HG03432 (cell line): ENCODE measurements at regions not wholly inside any gene's neighbourhood (a gene's known extent, or its start where the extent isn't known, plus 50 kb on each side); places are given as distances from the start of the nearest gene placed in this dataset.
"Not testable (repeated sequence)": the region's sequence is repeated elsewhere in the genome, so short reads cannot be mapped to it uniquely, and the experiment has no call there.

Experiments
- ATAC-seq: cut with Tn5 transposase; IDR thresholded peaks from one replicate; pipeline ENCODE4 v1.9.1; 2021; ENCODE audit warnings: mild to moderate bottlenecking, moderate library complexity; ENCODE audit not compliant: unreplicated experiment

DNA sequence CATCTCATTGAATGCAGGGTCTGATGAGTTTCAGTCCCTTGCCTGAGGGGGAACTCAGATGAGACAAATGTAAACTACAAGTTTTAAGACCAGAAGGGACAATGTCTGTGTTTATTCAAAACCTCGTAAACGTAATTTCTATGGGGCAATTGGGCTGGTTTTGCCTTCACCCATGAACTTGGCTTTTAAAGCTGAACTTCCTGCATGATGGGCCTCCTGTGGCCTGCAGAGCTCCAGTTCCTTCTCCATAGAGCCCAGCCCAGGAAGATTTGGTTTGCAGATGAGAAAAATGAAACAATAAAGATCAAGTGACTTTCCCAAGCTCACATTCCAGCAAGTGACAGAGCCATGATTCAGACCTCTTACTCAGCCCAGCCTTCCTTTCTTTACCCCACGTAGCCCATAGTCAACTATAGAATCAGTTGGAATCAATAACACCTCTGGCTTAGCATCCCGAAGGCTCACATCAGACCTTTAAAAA is 612.3 kb downstream of the UTRN start:
- ATAC-seq, result no peak

DNA sequence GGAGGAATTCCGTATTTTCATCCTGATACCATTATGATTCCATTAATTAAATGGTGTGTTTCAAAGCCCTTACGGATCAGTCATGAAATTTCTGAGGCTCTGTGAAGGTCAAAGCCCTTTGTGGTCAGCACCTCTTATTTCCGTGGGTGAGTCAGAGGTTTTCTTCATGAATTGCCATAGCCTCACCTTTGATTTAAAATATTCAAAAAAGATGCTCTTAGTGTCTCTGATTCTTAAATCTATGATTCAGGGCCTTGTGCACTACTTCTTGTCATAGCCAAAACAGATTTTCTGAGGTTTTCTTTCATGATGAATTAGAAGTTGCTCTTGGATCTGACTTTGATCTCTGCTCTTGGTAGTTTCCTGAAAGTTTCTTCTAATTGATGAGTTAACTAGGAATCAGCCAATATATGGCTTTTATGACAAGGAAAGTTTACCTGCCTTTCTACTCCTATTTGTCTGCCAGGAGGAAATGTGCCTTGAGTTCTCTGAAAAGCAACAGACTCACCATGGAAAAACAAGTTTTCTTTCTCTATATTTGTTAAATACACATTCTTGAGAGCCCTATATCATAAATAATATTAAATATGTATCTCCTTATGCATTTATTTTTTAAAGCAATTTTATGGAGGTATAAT is 613.0 kb downstream of the UTRN start:
- no peak for ATAC-seq

DNA sequence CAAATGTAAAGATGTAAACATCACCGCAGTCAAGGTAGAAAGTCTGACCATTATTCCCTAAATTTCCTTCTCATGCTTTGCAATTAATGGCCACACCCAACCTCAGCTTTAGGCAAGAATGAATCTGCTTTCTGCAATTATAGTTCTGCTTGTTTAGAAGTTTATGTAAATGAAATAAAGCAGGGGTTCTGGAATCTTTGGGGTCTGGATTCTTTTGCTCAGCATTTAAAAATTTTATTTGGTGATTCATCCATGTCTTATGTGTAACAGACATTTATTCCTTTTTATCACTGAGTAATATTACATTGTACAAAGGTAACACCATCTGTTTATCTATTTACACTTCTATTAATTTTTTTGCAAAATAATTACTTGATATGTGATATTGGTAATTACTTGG is 613.6 kb downstream of the UTRN start:
- no peak for ATAC-seq

DNA sequence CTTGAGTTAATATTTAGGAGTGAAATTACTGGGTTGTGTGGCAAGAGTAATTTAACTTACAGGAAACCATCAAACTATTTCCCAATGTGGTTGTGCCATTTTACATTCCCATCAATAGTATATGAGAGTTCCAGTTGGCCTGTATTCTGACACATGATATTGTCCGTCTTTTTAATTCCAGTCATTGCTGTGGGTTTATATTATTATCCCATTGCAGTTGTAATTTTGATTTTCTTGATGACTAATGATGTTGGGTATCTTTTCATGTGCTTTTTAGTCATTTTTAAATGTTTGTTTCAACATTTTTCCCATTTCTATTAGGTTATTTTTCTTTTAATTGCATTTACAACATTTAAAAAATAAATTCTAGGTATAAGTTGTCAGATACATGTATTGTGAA is 614.0 kb downstream of the UTRN start:
- no peak for ATAC-seq

DNA sequence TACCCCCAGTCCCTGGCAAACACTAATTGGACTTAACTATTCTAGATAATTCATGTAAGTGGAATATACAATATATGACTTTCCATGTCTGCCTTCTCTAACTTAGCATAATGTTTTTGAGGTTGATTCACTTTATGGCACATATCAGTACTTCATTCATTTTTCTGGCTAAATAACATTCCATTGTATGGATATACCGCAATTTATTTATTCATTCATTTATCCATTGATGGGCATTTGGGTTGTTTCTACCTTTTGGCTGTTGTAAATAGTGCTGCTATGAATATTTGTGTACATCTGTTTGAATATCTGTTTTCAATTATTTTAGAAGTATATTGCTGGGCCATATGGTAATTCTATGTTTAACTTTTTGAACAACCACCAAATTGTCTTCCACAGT is 616.3 kb downstream of the UTRN start:
- no peak for ATAC-seq

DNA sequence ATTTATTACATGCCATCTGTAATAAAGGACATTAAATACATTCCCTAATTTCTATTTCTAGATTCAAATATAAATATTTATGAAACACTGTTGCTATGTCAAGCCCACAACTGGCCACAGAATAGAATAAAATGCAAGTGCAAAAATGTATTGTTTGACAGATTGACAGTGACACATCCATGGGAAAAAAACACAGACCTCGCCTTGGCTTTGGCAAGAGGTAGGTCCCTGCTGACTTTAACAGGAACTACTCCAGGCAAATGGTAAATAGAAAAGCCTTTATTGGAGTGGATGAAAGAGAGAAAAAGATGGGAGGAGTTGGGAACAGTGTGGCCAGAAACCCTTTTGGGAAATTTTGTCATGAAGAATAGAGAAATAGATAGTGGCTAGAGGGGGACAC is 622.9 kb downstream of the UTRN start:
- no peak for ATAC-seq

DNA sequence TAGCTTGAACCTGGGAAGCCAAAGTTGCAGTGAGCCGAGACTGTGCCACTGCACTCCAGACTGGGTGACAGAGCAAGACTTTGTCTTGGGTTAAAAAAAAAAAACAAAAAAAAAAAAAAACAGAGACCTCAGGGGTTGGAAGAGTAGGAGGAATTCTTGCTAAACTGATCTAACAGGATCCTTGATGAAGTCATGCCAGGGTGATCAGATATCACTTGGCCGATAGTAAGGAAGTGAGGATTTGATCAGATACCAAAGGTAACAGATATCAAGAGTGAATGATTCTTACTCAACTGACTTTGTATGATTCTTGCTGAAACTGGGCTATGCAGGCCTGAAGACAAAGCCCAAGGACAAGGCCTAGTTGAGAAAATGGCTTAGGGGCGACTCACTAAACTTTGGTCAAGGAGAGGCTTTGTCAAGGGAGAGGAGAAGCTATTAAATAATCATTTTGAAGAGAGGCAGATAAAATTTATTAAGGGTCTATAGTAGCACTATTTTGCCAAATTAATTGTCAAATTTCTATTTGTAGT is 624.7 kb downstream of the UTRN start:
- no peak for ATAC-seq

DNA sequence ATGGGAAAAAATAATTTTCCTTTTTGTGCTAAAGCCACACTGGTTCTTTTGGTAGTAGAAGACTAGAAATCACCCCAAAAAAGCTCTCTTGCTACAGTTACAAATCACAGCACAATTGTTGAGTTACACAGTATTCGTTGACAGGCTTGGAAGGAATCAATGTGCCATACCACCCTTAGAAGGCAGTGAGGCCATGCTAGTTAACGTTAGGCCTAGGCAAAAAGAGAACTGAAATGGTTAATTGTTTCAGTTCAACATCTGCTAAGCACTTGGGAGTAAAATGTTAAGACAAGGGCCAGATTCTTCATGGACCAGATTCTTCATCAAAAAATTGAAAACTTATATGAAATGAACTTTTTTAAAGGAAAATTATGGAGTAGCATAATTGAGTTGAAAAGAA is 626.2 kb downstream of the UTRN start:
- ATAC-seq, result no peak

DNA sequence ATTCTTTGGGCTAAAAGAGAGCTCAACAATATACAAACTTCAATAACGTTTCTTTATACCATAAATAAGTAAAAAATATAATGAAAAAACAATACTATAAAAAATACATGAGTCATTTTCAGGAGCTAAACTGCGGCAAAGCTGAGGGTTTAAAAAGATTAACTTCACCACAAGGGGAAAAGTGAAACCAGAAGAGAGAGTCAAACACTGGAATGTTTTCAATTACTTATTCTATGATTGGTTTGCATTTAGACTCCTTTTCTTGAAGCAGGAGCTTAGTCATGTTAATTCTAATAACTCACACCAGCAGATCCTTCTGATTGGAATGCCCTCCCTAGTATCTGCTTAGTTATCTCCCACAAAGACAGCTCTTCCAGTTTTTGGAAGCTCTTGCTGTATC is 627.3 kb downstream of the UTRN start:
- ATAC-seq, result no peak

DNA sequence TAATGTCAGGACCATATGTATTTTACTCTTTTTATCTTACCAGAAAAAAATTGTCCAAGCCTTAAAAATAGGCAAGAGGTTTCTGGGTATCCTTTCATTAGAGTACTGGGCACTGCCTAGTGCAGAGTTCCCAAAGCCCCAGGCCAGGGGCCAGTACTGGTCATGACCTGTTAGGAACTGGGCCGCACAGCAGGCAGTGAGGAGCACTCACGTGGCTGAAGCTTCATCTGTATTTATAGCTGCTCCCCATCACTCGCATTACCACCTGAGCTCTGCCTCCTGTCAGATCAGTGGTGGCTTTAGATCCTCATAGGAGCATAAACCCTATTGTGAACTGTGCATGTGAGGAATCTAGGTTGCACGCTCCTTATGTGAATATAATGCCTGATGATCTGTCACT is 632.9 kb downstream of the UTRN start:
- ATAC-seq, result no peak

DNA sequence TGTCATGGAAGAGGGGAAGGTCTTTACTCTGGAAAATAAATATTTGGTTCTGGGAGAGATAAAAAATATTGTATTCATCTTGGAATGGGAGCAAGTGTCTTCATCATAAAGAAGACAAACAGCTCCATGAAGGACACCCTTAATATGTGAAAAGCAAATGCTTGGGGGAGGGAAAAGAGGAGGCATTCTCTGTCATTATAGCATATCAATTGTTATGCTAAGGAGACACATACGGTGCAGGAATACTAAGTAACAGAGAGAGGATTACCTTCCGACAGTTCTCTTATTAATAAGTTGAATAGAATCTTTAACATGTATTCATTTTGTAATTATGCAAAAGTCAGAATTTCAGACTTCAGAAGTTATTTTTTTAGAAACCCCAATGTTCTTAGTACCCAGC is 634.4 kb downstream of the UTRN start:
- no peak for ATAC-seq

DNA sequence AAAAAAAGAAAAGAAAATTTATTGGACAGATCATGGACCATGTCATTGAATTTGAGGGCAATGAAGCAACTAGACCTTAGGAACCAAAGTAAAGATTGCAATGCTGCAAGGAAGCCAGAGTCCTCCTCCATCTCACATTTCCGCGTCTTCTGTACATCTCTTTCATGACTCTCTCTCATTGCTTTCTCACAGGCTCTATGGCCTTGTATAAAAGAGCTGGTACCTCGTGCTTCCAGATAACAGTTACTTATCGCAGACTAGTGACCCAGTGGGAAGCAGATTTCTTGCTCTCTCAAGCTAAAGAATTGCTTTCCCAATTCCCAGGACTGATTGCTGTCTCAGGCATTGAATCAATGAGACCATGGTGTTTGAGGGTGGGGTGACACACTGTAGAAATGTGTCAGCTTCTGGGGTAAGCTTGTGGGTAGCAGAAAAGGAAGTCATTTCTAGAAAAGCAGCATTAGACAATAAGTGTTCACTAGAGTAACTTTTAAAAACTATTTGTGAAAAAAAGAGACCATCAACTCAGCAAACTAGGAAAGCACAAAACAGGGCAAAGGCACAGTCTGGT is 635.3 kb downstream of the UTRN start:
- ATAC-seq, result no peak

DNA sequence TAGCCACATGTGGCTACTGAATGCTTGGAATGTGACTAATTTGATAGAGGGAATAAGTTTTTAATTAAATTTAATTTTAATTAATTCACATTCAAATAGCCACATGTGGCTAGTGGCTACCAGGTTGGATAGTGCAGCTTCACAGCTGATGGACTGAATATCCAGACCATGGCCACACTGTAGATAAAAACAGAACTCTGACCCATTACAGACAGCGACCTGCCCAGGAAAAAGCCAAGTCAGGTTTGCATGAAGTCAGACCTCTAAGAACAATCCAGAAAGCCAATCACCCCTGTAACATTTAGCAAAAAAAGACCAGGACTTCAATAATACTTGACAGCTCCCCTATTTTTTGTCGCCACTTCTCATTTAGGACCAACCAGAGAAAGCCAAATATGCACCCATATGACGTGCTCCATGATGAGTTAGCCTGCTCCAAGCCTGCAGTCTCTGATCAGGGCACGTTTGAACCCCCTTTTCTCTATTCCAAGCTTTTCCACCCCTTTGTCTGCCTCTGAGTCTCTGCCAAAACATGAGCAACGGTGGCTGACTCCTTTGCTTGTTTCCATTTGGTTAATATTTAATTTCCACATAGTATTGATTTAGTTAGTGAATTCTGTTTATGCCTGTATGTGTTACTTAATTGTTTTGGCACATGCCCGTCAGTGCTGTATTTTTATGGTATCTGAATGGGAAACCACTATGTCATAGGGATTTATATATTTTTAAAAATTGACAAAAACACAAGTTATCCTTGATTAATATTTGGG is 636.3 kb downstream of the UTRN start:
- no peak for ATAC-seq

DNA sequence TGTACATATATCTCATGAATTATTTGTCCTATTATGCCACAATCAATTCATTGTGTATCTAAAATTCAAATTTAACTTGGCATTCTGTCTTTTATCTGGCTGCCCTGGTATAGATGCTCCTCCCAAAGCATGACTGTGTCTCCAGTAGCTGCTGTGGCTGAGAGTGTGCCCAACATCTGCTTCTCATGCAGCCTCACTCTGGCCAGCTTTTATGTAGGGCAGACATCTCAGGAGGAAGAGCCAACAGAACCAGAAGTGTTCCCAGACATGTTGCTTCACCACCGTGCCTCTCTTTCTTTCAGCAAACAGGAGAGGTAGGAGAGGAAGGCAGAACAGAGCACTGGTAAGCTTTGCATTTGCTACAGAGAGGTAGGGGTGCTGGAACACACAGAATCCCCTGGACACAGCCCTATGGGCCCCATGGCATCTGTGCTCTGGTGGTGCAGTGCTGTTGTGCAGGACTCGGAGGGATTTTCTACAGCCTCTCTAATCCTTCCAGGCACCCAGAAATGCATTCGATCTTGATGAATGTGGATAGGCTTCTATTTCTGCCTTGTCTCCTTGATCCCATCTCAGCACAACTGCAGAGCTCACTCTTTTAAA is 637.1 kb downstream of the UTRN start:
- no peak for ATAC-seq

DNA sequence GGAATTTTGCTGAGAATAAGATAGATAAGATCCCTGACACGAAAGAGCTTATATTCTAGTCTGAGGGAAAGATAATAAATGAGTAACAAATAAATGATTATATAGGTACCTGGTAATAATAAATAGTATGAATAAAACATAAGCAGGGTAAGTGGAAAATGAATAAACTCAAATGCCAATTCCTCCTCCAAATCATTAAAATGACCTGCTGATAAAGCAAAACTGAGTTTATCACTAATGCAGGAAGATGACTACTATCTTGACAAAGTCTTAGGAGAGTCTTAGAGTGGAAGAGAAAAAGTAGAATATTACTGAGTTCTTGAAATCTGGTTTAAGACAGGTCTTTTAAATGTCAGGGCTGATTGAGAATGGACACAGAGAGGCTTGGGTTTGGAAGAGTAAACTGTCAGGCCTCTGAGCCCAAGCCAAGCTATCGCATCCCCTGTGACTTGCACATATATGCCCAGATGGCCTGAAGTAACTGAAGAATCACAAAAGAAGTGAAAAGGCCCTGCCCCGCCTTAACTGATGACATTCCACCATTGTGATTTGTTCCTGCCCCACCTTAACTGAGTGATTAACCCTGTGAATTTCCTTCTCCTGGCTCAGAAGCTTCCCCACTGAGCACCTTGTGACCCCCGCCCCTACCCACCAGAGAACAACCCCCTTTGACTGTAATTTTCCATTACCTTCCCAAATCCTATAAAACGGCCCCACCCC is 637.8 kb downstream of the UTRN start:
- not testable (repeated sequence) for ATAC-seq

DNA sequence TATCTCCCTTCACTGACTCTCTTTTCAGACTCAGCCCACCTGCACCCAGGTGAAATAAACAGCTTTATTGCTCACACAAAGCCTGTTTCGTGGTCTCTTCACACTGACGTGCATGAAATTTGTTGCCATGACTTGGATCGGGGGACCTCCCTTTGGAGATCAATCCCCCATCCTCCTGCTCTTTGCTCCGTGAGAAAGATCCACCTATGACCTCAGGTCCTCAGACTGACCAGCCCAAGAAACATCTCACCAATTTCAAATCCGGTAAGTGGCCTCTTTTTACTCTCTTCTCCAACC is 638.3 kb downstream of the UTRN start:
- ATAC-seq, result not testable (repeated sequence)

DNA sequence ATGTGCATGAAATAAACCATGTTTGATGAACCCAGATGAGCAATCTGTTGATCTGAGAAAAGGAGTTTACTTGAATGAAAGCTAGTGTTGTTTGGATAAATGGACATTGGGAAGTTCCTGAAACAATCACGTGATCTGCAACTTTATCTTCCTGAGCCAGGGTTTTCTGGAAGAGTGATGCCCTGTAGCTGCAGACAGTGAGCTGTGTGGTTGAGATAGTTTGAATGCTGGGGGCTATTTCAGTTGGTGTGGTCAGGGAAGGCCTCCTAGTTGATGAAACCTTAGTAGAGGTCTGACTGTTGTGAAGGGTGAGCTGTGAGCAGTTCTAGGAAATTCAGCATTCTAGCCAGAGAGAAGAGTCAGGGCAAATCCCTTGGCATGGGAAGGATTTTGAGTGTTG is 643.7 kb downstream of the UTRN start:
- no peak for ATAC-seq

DNA sequence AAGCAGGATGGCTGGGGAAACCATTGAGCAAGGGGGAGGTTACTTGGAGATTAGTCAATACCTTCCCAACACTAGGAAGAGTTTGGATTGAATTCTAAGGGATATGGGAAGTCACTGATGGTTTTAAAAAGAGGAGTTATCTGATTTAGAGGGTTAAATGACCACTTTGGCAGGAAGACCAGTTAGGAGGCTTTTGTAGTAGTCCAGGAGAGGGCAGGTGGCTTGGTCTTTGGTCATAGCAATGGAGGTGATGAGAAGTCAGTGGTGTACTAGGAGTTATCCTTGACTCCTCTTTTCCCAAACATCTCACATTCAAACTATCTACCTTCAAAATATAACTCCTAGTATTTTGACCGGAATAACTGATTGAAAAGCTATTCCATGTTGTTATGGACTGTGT is 644.1 kb downstream of the UTRN start:
- no peak for ATAC-seq

DNA sequence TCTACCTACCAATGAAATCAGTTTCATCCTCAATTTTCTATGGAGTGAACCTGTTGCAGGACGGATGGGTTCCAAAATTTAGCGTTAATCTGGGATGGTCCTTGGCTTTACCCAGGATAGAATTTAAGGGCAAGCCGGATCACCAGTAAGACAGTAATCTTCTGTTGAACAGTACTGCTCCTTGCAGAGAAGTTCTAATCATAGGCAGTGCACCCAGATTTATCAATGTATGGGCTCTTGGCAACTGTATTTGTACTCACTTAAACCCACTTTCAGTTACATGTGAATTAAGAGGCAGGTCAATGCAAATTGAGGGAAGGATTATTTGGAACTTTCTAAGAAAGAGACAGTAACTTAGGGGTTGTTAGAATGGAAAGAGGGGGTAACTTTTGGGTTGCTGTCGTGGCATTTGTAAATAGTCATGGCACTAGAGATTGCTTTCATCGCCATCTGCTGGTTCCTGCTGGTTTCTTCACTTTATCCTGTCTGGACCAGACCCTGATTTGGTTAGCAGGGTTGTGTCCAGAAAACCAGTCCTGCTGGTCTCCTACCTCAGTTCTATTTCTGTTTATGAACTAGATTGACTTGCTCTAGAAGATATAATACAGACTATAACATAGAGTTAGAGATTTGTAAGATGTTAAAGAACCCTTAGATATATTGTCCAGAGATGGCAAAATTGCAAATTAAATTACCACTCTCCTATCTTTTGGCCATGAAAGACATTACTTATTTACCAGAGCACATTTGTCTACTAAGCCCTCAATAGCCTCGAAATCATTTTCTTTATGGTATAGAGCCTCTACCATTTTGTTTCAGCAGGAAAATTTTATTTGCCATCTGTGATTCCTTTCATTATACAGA is 646.3 kb downstream of the UTRN start:
- no peak for ATAC-seq

DNA sequence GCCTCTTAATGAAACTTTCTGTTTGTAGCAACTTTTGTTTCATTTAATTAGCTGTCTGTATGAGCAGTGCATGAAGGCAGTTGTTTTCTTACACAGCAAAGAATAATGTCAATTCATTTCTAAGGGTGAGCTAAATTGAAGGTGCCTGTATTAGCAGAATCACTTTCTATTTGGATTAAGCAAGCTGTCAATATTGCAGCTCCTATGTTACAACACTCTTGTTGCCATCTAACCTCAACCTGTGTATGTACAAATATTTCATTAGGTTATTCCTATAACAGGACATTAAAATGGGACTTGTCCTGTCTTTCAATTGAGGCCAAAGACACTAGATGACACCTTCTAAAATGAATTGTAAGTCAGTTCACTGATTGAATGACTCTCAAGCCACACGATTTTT is 647.5 kb downstream of the UTRN start:
- ATAC-seq, result no peak
